NCI-H1048 (cell line): ENCODE measurements at regions not wholly inside any gene's neighbourhood (a gene's known extent, or its start where the extent isn't known, plus 50 kb on each side); places are given as distances from the start of the nearest gene placed in this dataset.
"Not testable (repeated sequence)": the region's sequence is repeated elsewhere in the genome, so short reads cannot be mapped to it uniquely, and the experiment has no call there.

Experiments used
- DNase-seq: peaks from one replicate; lab custom pipeline; 2025; lab: John Stamatoyannopoulos, UW

GRCh38 chr2:8502316-8502715 lies 179.5 kb upstream of the ID2 start:
- DNase-seq, result no peak

GRCh38 chr2:8505311-8505920 lies 176.4 kb upstream of the ID2 start:
- no peak for DNase-seq

GRCh38 chr2:8506746-8507145 lies 175.1 kb upstream of the ID2 start:
- no peak for DNase-seq

- DNase-seq, result no peak
Measured at GRCh38 chr2:8508766-8509165, 173.1 kb upstream of the ID2 start.

- no peak for DNase-seq
Measured at GRCh38 chr2:8509621-8510020, 172.2 kb upstream of the ID2 start.

GRCh38 chr2:8510055-8510454 lies 171.8 kb upstream of the ID2 start:
- not testable (repeated sequence) for DNase-seq

GRCh38 chr2:8510519-8510918 lies 171.3 kb upstream of the ID2 start:
- DNase-seq, result no peak

- DNase-seq, result no peak
Measured at GRCh38 chr2:8511868-8512612, 169.8 kb upstream of the ID2 start.

GRCh38 chr2:8513601-8514273 lies 168.1 kb upstream of the ID2 start:
- no peak for DNase-seq

- DNase-seq, result no peak
Measured at GRCh38 chr2:8514274-8514662, 167.6 kb upstream of the ID2 start.

GRCh38 chr2:8514796-8515758 lies 166.8 kb upstream of the ID2 start:
- DNase-seq, result no peak

- DNase-seq, result no peak
Measured at GRCh38 chr2:8515864-8516533, 165.9 kb upstream of the ID2 start.

- no peak for DNase-seq
Measured at GRCh38 chr2:8517850-8518498, 163.9 kb upstream of the ID2 start.

- DNase-seq, result no peak
Measured at GRCh38 chr2:8518979-8519668, 162.7 kb upstream of the ID2 start.

- no peak for DNase-seq
Measured at GRCh38 chr2:8520791-8521344, 161.0 kb upstream of the ID2 start.

- no peak for DNase-seq
Measured at GRCh38 chr2:8522687-8523086, 159.2 kb upstream of the ID2 start.

GRCh38 chr2:8524388-8524787 lies 157.5 kb upstream of the ID2 start:
- no peak for DNase-seq

GRCh38 chr2:8524823-8525222 lies 157.0 kb upstream of the ID2 start:
- no peak for DNase-seq

- no peak for DNase-seq
Measured at GRCh38 chr2:8525236-8525581, 156.6 kb upstream of the ID2 start.
